MM.1S (cell line): ENCODE measurements at regions not wholly inside any gene's neighbourhood (a gene's known extent, or its start where the extent isn't known, plus 50 kb on each side); places are given as distances from the start of the nearest gene placed in this dataset.

Experiments used
- DNase-seq: peaks from one replicate; pipeline ENCODE4 v3.0.0-alpha.2; 2015
- H2AFZ ChIP-seq: fragments of 300-600 bp; sonication (generic); 2 replicates; pipeline ENCODE4 v1.6.0; 2016; ENCODE audit warnings: antibody characterized with exemption, low read length
- H3F3A ChIP-seq: fragments of 300-600 bp; sonication (generic); 2 replicates; pipeline ENCODE4 v1.6.1; 2016; ENCODE audit warnings: mild to moderate bottlenecking, antibody characterized with exemption, low read length, moderate library complexity, mixed read lengths; ENCODE audit not compliant: insufficient read depth
- H3K27ac ChIP-seq: fragments of 300-600 bp; sonication (generic); 2 replicates; pipeline ENCODE4 v1.5.1; 2016; ENCODE audit warnings: mild to moderate bottlenecking, low read length
- H3K27me3 ChIP-seq: fragments of 300-600 bp; sonication (generic); replicated peaks from 2 replicates; pipeline ENCODE4 v1.6.0; 2016; ENCODE audit warnings: low read length; ENCODE audit not compliant: insufficient read depth
- H3K36me3 ChIP-seq: fragments of 300-600 bp; sonication (generic); replicated peaks from 2 replicates; pipeline ENCODE4 v1.6.1; 2016; ENCODE audit warnings: mild to moderate bottlenecking, low read length, mixed read lengths; ENCODE audit not compliant: insufficient read depth
- H3K4me1 ChIP-seq: fragments of 300-600 bp; sonication (generic); 2 replicates; pipeline ENCODE4 v1.6.1; 2016; ENCODE audit warnings: low read length, mixed read lengths
- H3K4me2 ChIP-seq: fragments of 300-600 bp; sonication (generic); 2 replicates; pipeline ENCODE4 v1.6.0; 2016; ENCODE audit warnings: low read depth, low read length
- H3K4me3 ChIP-seq: fragments of 300-600 bp; sonication (generic); 2 replicates; pipeline ENCODE4 v1.5.1; 2016; ENCODE audit warnings: low read length, mixed read lengths
- H3K79me2 ChIP-seq: fragments of 300-600 bp; sonication (generic); 2 replicates; pipeline ENCODE4 v1.6.1; 2016; ENCODE audit warnings: mixed run types, low read length, mixed read lengths
- H3K9ac ChIP-seq: fragments of 300-600 bp; sonication (generic); 2 replicates; pipeline ENCODE4 v1.6.1; 2016; ENCODE audit warnings: low read length, mixed read lengths
- H3K9me2 ChIP-seq: fragments of 300-600 bp; sonication (generic); replicated peaks from 2 replicates; pipeline ENCODE4 v1.6.1; 2016; ENCODE audit warnings: mild to moderate bottlenecking, low read length, mixed read lengths; ENCODE audit not compliant: insufficient read depth
- H3K9me3 ChIP-seq: fragments of 300-600 bp; sonication (generic); replicated peaks from 2 replicates; pipeline ENCODE4 v1.6.1; 2016; ENCODE audit warnings: mild to moderate bottlenecking, low read length, mixed read lengths; ENCODE audit not compliant: insufficient read depth
- H4K20me1 ChIP-seq: fragments of 300-600 bp; sonication (generic); 2 replicates; pipeline ENCODE4 v1.6.1; 2016; ENCODE audit warnings: mild to moderate bottlenecking, low read length, moderate library complexity, mixed read lengths; ENCODE audit not compliant: insufficient read depth
- CTCF ChIP-seq: fragments of 300-600 bp; sonication (generic); IDR thresholded peaks from 2 replicates; pipeline ENCODE4 v1.5.1; 2016; ENCODE audit warnings: antibody characterized with exemption, low read length, mixed read lengths
- EZH2 ChIP-seq: fragments of 300-600 bp; sonication (generic); optimal IDR thresholded peaks from 2 replicates; pipeline ENCODE3; 2017; ENCODE audit warnings: low read depth, mild to moderate bottlenecking, antibody characterized with exemption, low read length, mixed read lengths
- EZH2phosphoT487 ChIP-seq: fragments of 300-600 bp; sonication (generic); IDR thresholded peaks from 2 replicates; pipeline ENCODE4 v1.6.1; 2018; ENCODE audit warnings: antibody characterized with exemption, low read length

GRCh38 chrX:113033966-113034680, 193.5 kb upstream of the AMOT start:
- H3K9me2 ChIP-seq: no peaks in the 10 kb centered on the region
- no peak for TF ChIP-seq EZH2
- no peak for TF ChIP-seq EZH2phosphoT487
- TF ChIP-seq CTCF: no peak
- no peaks in the 10 kb centered on the region for H4K20me1 ChIP-seq
- no peaks in the 10 kb centered on the region for H3K36me3 ChIP-seq
- H3K9ac ChIP-seq: no peak overlapping the region
- H3K27me3 ChIP-seq: no peaks in the 10 kb centered on the region
- H3K4me3 ChIP-seq: no peak overlapping the region
- no peak for DNase-seq
- H3K27ac ChIP-seq: no peak overlapping the region
- no peaks in the 10 kb centered on the region for H3F3A ChIP-seq
- H3K4me2 ChIP-seq: no peak overlapping the region
- no peaks in the 10 kb centered on the region for H3K9me3 ChIP-seq
- H3K4me1 ChIP-seq: no peaks in the 10 kb centered on the region
- H2AFZ ChIP-seq: no peak overlapping the region
- no peaks in the 10 kb centered on the region for H3K79me2 ChIP-seq

- Histone ChIP-seq H3F3A (no peaks in the 10 kb centered on the region), H3K9ac (no peak overlapping the region), H3K27me3 (no peaks in the 10 kb centered on the region), H4K20me1 (no peaks in the 10 kb centered on the region), H3K4me2 (no peak overlapping the region), H3K9me2 (no peaks in the 10 kb centered on the region), H3K4me3 (no peak overlapping the region), H3K36me3 (no peaks in the 10 kb centered on the region), H3K4me1 (no peaks in the 10 kb centered on the region), H3K9me3 (no peaks in the 10 kb centered on the region), H3K79me2 (no peaks in the 10 kb centered on the region), H2AFZ (no peak overlapping the region), H3K27ac (no peak overlapping the region)
- TF ChIP-seq EZH2phosphoT487 (no peak), EZH2 (no peak), CTCF (no peak)
- DNase-seq: no peak
These were observed 179.3 kb upstream of the AMOT start for GRCh38 chrX:113019958-113020357.

- DNase-seq: no peak
- H4K20me1 ChIP-seq: no peaks in the 10 kb centered on the region
These were observed 169.2 kb upstream of the AMOT start for GRCh38 chrX:113009837-113010236.

More at GRCh38 chrX:113009837-113010236, 169.2 kb upstream of the AMOT start:
- no peak overlapping the region for H3K27ac ChIP-seq
- H3K9me2 ChIP-seq: no peaks in the 10 kb centered on the region
- no peak overlapping the region for H3K4me3 ChIP-seq
- H2AFZ ChIP-seq: no peak overlapping the region
- no peaks in the 10 kb centered on the region for H3K36me3 ChIP-seq
- H3K27me3 ChIP-seq: no peaks in the 10 kb centered on the region
- H3K4me2 ChIP-seq: no peak overlapping the region
- H3K9ac ChIP-seq: no peak overlapping the region
- no peaks in the 10 kb centered on the region for H3K9me3 ChIP-seq
- no peak for TF ChIP-seq EZH2
- TF ChIP-seq EZH2phosphoT487: no peak
- TF ChIP-seq CTCF: no peak
- H3F3A ChIP-seq: no peaks in the 10 kb centered on the region
- H3K4me1 ChIP-seq: no peaks in the 10 kb centered on the region
- no peaks in the 10 kb centered on the region for H3K79me2 ChIP-seq
